ENCODE measurements at regions not wholly inside any gene's neighbourhood (a gene's known extent, or its start where the extent isn't known, plus 50 kb on each side); places are given as distances from the start of the nearest gene placed in this dataset.

DNA sequence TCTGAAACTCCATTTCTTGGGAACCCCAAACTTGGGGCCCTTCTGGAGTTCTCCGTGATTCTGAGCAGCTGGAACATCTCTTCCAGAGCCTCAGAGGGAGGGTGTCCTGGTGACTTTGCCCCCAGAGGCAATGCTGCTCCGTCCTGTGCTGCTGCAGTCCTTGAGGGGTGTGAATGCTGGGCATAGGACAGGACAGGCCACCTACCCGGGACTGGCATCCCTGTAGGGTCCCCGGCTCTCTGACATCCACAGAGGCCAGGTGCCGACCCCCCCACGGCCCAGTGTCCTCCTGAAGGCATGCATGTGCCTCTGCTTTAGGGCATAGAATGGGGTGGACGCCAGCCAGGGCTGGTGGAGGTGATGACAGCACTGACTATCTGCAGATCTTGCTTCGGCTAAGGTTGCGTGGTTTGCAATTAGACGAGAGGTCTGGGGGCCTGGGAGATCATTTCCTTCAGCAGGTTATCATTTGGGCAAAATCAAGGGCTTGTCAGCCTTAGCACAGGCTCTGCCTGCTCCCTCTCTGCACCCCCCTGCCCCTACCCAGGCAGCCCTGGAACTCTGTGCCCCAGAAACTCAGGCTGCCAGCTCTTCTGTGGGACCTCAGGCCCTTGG is 136.9 kb upstream of the GPR26 start:
- no peak for DNase-seq (ENCODE audit: low read depth)

DNA sequence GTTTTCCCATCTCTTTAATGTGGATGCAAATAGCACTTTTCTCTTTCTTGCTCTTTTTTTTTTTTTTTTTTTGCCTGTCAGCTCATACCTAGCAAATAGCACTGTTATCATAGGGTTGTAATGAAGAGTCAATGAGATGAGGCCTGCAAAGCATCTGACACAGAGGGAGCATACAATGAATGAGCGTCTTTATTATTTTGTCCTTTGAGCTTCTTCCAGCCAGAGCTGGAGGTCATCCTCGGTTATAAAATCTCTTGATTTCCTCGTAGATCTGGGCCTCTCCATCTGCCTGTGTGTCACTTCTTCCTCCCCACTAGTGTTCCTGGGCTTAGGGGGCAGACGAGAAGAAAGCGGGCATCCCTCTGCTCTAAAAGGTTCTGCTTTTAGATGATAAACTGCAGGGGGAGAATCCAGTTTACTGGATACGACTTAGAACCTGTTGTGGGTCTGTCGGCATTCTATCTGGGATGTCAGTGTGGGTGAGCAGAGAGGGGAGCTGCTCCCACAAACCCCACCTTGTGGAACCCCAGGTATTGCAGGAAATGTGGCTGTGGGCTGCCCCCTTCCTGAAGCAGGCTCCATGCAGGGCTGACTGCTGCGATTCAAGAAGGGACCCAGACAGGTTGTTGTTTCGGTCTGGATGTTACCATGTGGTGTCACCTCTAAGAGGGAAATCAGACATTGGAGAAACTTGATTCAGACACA is 135.8 kb upstream of the GPR26 start:
- no peak for DNase-seq (ENCODE audit: low read depth)

DNA sequence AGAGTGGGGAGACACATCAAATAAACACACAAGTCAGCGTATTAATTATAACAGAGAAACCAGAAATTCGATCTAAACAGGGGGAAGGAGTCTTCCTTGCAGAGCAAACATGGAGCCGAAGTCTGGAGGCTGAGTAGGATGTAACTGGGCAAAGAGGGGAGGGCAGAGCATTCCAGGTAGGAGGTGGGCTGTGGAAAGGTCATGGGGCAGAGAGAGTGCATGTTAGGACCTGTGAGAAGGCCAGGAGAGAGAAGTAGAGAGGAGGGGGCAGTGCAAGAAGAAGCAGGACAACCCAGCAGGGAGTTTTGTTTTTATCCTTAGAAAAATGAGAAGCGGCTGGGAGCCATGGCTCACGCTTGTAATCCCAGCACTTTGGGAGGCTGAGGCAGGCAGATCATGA is 130.8 kb upstream of the GPR26 start:
- DNase-seq (ENCODE audit: low read depth): no peak

DNA sequence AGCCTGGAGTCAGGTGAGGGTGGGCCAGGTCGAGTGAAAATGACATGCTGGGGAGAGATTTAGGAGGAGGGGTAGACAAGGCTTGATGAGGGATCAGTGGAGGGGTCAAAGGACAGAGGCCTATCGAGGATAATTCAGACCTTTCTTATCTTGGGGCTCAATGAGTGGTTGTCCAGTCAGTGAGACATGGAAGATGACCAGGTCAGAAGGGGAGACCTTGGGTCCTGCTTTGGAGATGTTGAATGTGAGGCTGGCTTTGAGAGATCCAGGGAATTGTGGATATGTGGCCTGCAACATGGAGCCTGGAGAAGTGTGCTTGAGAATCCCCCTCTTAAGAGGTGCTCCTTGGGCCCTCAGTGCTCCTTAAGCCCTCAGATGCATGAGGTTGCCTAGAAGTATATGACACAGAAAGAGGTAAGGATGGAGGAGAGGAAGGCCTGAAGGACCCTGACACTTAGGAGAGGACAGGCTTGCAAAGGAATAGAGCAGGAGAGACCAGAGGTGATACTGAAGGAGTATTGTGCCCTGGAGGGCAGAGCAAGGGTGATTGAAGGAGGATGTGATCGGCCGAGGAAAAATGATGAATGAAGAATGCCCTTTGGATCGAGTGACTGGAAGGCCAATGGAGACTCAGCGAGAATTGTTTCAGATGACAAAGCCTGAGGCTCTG is 129.8 kb upstream of the GPR26 start:
- no peak for DNase-seq (ENCODE audit: low read depth)

DNA sequence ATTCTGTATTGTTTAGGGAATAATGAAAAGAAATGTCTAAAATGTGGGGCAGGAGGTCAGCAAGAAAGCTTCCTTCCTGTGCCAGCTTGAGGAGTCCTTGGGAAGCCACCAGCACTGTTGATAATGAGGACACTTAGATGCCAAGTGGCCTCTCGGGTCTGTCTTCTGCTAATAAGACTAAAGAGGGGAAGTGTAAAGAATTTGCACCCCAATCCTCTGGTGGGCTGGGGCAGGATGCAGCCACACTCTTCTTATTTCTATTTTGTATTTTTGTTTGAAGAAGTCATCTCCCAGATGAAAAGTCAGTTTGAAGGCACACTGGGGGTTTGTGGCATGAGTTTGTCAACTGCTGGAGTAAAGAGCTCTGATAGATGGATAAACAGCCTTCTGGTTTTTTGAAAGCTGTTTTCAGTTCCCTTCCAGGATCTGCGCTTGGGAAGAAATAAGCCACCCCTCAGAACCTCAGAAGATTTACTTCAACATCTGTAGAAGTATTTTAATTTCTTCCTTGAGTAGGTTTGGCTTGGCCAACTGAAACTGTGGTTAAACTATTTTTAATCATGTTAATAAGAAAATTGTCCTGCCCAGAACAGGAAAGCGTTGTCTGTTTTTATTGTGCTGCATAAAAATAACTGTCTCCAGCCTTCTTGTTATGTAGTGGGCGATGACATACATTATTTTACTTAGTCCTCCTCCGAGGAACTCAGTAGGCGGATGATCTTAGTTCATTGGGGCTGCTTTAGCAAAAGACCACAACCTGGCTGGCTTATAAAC is 128.8 kb upstream of the GPR26 start:
- DNase-seq (ENCODE audit: low read depth): no peak

DNA sequence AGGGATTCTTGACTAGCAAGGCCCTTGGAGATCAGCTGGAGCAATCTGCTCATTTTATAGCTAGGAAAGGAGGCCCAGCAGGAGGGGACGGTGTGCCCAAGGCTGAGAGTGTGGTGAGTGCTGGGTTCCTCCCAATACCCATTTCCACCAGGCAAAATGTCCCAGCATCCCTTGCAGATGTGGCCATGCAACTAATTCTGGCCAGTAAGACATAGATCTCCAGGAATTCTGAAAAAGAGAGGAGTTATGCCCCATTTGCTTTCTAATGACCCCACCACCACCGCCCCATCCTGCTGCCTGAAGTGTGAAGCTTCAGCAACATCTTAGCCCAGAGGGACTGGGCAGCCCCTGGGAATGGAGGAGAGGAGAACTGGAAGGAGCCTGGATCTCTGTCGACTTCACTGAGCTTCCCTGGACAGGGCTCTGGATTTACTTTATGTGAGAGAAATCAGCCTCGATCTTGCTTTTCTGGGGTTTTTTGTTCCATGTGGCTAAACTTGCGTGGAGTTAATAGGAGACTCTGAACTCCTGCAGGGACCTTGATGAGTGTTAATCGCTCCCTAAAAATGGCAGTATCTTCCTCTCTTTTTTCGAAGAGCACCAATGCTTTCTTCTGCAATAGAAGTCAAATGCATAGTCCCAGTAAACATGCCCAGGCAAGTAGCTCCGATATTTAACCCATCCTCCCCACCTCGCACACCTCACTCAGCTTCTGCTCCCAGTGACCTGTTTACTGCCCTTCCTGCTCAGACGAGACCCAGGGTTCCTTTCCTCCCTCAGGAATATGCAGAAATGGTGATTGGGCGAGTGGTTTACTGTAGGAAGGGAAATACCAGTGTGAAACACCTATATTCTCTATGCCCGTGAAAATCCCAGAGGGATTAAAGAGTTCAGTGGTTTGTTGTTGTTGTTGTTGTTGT is 127.5 kb upstream of the GPR26 start:
- DNase-seq (ENCODE audit: low read depth): no peak

DNA sequence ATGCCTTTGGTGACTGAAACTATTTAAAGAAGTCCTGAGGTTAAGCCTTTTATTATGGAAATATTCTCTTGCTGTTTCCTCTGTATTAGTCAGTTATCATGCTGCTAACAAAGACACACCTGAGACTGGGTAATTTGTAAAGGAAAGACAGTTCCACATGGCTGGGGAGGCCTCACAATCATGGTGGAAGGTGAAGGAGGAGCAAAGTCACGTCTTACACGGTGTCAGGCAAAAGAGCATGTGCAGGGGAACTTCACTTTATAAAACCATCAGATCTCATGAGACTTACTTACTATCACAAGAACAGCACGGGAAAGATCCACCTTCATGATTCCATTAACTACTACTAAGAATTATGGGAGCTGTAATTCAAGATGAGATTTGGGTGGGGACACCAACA is 121.2 kb upstream of the GPR26 start:
- DNase-seq (ENCODE audit: low read depth): no peak

DNA sequence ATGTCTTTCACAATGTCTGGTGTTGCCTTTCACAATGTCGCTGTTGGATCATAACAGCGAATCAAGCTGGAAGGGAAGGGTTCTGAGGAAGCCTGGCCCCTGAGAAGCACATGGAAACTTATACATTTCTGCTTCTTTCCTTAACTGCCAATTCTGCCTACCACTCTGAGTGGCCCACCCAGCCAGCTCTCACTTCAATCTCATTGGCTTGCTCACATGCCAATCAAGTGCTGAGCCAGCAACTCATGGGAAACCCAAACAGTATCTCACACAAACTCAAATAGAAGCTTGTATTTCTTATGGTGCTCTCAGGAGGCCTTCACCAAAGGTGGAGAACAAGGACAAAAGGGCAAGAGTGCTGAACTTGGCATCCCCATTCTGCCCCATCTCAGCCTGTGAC is 117.4 kb upstream of the GPR26 start:
- no peak for DNase-seq (ENCODE audit: low read depth)

DNA sequence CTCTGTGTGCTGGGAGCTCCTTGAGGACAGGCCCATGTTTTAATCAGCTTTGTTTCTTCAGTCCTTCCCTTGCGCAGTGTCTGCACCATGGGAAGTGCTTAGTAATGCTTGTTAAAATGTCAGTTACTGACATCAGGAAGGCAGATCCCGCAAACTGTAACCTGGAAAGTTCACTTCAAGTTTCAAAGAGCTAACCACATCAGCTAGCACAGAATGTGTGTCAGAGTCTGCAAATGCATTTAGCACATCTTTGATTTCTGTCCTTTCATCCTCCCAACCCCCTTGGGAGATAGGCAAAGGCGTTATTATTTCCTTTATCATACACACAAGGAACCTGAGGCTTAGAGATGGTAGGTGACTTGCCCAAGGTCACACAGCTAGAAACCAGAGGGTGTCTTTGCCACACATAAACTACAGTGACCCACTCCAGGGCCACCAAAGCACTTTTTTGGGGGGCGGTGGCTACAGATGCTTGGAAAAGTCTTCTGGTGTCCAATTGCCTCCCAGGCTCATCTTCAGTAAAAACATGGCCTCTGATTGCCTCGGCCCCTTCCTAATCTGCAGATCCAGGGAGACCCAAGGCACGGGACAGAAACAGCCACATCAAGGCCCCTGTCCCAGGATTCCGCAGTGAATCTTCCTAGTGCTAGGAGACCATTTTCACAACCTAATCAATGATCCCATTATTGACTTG is 116.2 kb upstream of the GPR26 start:
- no peak for DNase-seq (ENCODE audit: low read depth)

DNA sequence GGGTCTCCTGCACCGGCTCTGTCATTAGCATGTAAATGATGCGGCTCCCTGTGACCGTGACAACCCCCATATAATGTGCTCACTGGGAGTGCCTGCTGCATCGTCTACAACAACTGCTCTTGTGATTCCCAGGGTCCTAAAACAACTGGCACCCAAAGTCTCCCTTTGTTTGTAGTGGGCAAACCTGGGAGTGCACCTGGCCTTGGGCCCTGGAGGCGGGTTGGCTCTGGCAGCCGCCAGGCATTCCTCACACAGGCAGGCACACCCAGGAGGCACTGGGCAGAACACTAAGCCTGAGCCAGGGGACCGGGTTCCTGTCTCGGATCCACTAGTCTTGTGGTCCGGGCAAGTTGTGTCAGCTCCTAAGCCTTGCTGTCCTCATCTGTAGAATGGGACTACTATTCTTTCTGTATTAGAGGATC is 115.5 kb upstream of the GPR26 start:
- no peak for DNase-seq (ENCODE audit: low read depth)

DNA sequence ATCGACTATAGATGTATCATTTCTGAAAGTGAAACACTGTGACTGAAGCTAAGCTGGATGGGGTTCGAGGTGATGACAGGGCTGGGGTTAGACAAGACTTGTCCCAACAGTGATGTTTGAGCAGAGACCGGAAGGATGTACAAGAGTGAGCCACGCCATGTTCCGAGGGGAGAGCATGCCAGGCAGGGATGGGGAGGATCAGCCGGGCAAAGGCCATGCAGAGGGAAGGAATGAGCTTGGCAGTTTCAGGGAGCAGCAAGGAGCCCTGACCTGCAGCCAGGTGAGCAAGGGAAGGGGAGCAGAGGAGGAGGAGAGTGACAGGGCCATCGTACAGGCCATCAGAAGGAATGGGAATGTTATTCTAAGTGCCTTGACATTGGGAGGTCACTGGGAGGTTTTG is 114.9 kb upstream of the GPR26 start:
- no peak for DNase-seq (ENCODE audit: low read depth)

DNA sequence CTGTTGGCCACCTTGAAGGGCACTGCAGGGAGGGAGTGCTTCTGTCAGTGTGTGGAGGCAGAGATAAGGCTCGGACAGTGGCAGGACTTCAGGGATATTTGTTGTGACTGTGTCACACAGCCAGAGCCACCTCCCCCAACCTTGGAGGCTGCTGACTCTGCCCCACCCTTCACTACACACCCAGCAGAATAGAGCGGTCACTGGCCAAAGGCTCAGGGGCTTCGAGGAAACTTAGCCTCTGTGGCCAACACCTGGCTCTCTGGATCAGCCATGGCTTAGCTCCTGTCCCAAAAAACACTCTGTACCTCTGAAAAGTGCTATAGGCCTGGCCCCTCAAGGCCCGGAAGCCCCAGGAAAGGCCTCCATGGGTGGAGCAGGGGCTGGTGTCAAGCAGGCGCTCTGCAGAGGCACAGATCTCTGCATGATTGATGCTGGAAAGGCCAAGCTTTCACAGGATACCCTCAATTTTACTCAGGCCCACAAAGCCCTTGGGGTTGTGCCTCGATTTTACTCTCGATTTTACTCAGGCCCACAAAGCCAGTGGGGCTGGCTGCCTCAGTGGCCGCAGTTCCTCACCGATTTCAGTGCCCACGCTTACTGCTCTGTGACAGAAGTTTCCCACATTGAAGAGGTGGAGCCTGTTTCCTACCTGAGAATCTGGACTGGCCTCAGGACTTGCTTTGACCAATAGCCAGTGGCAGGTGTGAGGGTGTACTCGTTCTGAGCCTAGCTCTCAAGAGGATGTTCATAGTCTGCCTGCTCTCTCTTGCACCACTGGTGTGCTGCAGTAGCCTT is 113.2 kb upstream of the GPR26 start:
- no peak for DNase-seq (ENCODE audit: low read depth)

DNA sequence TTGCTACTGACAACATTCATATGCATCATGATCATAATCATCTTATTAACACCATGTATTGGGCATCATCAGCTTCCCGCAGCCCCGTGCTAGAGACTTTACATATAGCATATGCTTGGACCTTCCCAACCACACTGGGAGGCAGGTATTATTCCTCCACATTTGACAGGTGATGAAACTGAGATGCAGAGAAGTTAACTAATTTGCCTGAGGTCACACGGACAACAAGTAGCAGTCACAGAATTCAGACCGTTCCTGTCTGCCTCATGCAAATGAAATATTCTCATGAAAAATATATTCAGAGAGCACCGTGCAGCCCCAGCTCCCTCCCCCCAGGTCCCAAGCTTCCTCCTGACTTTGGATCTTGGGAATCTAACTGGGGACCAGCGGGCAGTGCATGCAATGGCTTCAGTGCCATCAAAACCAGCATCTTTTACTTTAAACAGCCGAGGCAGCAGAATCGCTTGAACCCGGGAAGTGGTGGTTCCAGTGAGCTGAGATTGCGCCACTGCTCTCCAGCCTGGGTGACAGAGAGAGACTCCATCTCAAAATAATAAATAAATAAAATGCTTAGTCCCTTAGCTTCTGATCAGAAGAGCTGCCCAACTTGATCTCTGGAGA is 112.2 kb upstream of the GPR26 start:
- DNase-seq (ENCODE audit: low read depth): no peak

DNA sequence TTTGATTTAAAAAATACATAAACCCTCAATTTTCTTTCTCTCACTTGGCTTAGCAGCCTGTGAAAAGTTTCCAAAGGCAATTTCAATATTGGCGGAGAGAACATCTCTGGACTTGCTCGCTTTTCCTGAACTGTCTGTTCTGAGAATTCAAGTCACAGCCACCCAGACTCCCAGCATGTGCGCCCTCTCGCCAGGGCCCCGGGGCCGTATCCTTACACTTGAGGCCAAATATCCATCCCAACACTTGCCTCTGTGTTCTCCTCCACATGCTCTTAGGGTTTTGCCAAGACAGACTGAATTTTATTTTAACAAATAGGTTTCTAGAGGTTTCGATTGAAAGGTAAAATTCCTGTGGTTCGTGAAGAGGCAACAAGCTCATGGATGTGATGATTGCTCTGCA is 111.5 kb upstream of the GPR26 start:
- no peak for DNase-seq (ENCODE audit: low read depth)

DNA sequence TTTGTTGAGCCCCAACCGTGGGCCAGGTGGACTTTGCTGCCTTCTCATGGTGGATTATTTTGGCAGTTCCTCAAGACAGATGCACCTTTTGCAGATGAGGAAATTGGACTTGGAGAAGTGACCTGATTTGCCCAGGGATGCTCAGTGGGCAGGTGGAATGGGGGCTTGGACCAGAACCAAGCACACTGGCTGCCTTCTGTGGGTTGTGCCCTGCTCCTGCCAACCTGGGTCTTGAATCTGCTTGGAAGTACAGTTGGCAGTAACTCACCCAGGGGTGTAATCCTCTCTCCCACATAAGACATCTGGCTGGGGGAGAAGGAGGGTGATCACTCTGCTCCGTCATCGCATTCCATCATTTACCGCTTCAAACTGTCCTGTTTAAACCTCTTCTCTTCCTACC is 110.5 kb upstream of the GPR26 start:
- DNase-seq (ENCODE audit: low read depth): no peak

DNA sequence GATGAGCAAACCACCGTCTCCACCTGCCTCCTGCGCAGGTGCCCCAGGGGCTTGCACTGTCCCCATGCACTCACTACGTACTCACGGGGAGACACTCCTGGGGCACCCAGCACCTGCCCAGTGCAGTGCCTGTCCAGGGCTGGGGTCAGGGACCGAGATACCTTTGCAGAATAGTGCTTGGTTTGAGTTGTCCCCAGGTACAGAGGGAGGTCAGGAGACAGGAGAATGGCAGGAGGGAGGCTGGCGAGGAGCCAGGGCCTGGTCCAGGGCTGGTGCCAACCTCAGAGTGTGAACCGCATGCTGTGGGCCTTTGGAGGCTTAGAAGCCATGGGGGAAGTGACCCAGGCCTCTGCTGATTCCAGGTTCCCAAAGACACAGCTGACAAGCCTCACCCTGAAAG is 110.1 kb upstream of the GPR26 start:
- no peak for DNase-seq (ENCODE audit: low read depth)

DNA sequence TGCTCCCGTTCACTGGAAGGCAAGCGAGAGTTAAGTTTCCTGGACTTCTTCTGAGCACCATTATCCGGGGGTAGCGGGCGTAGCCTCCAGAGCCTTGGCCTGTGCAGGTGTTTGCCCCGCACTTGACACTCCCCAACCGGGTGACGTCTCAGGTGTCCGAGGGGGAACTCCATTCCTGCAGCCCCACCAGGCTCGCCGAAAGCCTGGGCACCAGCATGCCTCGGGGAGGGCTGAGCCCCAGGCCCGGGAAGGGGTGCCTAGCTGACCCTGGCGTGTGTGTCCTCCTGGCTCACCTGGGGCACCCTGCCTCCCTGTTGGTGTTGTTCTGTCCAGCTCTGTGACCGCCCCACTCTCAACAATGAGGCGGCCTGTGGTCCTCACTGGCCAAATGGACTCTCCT is 109.4 kb upstream of the GPR26 start:
- no peak for DNase-seq (ENCODE audit: low read depth)

DNA sequence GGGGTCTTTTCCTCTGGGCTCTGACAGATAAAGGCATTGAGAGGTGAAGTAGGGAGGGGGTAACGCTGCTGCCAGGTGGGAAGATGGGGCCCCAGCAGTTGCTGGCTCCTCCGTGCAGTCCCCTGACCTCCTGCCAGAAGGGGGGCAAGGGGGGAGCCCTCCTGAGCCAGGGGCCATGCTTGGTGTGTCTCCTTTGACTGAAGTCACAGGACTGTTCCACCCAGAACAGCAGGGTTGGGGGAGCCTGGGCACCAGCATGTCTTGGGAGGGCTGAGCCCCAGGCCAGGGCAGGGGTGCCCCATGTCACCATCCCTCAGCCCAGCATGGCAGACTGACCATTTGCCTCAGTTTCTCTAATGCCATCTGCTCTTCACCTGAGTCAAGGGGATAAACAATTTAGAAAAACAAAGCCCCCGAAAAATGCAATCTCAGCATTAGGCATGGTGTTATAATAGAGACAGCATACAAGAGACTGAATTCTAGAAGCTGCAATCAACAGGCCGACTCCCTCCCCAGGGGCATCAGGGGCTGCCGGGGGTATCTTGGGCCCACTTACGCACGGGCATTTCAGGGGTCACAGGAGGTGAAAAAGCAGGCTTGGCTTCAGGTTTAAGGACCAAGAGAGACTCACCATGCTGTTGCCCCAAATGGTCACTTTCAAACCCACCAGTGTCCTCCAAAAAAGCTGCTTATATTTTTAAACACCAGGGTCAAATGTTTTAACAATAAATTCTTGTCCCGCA is 108.6 kb upstream of the GPR26 start:
- DNase-seq (ENCODE audit: low read depth): no peak

DNA sequence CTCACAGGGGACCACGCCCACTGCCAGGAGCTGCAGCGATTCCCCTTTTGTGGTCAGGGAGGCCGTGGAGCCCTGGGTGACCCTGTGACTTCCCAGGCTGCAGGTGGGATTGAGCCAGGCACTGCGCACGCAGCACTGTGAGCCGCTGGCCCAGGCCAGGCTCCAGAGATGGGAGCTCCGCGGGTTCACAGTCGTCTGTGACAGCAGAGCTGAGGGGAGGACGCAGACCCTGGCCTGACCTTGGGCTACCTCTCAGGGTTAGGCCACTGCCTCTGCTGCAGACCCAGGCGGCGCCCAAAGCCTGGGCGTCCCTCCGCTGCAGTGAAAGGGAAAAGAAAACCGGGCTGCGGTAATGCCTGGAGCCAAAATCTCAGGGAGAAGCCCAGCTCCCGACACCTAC is 107.5 kb upstream of the GPR26 start:
- DNase-seq (ENCODE audit: low read depth): no peak

All from activated T-cell treated with anti-CD3 and anti-CD28 coated beads for 48 hours (primary cell).